ENCODE measurements at regions not wholly inside any gene's neighbourhood (a gene's known extent, or its start where the extent isn't known, plus 50 kb on each side); places are given as distances from the start of the nearest gene placed in this dataset.
"Not testable (repeated sequence)": the region's sequence is repeated elsewhere in the genome, so short reads cannot be mapped to it uniquely, and the experiment has no call there.

DNA sequence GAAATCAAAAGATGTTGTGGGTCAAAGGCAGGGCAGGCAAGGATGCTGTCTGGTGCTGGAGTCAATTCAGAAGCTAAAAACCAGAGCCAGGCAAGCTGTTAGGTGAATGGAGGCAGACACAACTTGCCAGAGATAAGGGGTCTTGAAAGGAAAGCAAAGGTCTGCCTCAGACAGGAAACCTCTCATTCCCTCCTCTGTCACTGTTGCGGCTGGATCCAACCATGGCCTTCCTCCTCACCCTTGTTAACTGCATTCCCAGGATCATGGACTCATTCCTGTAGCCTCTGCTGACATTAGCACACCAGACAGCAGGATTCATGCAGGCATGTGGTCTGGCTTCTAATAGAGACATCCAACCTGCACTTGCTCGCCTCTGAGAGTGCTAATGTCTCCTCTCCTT is 186.7 kb upstream of the HS3ST3A1 start:
- no peak for DNase-seq

DNA sequence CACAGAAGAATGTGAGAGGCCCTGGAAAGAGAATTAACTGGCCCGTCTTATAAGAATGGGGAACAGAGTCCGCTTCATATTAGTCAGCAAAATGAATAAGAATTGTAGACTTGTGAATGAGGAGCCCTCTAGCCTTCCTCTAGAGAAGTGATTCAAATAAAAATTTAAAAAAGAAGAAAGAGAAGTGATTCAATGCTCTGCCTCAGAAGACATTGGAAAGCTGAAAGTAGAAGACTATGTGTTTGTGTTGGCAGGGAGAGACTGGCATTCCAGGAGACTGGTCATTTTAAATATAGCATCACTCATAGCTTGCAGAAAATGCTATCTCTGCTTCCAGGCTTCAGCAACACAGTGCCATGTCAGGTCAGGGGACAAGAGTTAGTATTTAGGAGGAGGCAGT is 190.6 kb upstream of the HS3ST3A1 start:
- DNase-seq, result no peak

DNA sequence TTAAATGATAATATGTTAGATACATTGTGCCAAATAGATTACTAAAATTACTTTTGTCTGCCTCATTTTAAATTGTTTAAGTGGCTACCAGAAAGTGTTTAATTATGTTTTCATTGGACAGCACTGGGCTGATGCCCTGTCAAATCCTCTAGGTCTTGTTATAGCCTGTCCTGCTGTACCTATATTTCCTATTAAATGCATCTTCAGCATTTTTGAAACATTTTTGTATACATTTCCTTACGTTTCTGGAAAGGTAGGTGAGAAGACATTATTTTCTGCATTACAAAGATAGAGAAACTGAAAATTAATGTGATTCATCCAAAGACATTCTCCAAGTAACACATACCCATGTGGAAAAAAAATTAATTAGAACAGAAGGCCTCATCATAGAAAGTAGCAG is 192.2 kb upstream of the HS3ST3A1 start:
- DNase-seq, result no peak

DNA sequence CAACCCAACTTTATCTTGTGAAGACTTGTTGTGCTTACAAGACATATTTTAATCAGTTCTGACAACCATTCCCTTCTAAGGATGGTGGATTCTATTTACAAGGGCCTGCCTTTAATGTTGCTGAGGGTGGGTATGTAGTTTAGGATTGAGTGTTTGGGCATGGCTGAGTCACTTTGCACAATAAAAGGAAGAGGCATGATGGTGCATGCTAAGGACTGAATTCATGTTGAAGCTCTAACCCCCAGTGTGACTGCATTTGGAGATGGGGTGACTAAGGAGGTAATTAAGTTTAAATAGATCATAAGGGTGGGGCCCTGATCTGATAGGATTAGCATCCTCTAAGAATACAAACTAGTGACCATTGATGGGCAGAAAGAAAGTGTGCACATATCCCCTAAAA is 196.1 kb upstream of the HS3ST3A1 start:
- DNase-seq, result no peak

DNA sequence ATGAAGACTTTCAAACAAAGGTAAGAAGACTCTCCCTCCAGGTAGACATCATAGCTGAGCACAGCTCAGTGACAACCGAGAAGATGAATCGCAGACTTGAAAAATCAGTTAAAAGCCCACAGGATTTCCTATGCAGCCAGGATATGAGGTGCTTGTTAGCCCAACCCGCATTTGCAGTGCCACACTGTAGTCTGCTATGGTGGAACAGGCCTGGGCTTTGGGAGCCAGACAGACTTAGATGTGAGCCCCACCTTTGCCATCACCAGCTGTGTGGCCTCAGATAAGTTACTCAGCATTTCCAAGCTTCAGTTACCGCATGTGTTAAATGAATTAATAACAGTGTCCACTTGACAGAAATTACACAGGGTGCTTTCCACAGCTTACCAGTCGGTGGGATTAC is 204.4 kb upstream of the HS3ST3A1 start:
- no peak for DNase-seq

DNA sequence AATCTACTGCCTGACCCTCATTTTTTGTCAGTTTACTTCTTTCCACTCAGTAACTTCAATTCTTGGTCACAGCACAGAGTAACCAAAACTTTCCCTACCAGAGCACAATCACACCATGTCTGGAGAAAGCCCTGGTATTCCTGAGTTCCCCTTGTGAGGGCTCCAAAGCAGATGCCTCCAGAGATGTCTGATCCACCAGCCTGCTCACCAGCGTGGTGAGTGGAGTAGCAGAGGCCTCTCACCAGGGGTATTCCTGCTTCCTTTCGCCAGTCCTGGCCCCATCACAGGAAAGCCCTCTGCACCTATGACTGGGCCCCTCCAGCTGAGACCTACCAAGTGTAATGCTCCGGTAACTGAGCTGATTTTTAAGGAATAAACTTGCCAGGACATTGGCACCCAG is 205.4 kb upstream of the HS3ST3A1 start:
- no peak for DNase-seq

DNA sequence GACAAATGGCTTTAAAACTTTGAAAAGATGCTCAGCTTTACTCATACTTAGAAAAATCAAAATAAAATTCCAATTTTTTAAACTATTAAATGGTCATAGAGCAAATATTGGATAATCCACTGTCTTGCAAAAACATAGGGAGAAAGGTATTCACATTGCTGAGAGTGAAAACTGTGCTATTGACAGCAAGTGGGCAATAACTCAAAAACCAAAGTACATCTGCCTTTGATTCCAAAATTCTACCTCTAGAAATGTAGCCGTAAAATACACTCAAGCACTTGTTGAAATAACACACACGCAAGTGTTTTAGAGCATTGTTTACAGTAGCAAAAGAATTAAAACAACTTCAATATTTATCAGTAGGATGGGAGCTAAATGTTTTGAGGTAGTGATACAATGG is 210.6 kb upstream of the HS3ST3A1 start:
- no peak for DNase-seq

DNA sequence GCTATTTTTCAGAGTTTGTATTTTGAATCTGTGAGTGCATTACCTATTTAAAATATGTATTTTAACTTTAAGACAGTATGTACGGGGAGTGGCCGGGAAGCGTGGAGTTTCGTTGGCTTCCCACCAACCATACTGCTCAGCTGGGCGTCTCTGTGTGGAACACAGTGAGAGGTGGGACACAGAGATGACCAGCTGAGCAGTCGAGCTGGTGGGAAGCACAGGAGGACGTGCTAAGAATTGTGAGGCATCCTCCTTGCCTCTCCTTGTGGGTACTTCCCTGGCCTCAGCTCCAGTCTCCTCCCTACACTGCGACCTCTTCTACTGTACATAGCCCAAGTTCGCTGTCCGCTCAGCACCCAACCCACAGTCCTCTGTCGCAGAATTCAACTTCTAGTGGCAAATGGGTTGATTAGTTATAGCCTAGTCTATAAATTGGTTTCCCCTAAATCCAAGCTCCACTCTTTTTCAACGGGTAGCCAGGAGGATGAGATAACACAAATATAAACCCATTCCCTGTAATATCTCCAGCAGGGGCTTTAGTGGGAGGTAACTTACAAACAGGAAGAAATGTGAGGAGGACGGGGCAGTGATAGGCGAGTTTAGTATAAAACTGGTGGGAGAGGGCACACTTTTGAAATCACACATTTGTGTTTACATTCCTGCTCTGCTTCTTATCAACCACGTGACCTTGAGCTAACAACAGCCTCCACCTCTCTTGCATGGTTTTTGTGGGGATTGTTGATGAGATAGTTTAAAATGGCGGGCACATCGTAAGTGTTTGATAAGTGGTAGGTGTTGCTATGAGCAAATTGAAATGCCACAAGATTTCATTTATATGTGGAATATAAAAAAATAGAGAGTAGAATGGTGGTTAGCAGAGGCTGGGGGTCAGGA is 211.9 kb upstream of the HS3ST3A1 start:
- no peak for DNase-seq

DNA sequence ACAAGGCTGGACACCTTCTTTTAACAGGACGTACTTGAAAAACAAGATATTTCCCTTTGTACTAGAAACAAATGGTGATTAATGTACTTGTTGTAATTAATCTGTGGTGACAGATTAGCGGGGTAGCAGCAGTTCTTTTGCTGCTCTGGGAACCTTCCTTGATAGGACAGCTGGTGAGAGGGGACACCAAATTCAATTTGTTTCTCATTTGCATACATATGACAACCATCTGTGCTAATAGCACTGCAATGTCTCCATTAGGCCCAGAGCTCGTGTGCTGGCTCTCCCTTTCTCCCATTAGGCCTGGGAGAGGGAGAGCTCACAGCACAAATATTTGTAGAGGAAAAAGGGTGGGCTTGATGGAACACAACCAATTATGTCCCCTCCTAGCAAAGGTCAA is 221.0 kb upstream of the HS3ST3A1 start:
- no peak for DNase-seq

DNA sequence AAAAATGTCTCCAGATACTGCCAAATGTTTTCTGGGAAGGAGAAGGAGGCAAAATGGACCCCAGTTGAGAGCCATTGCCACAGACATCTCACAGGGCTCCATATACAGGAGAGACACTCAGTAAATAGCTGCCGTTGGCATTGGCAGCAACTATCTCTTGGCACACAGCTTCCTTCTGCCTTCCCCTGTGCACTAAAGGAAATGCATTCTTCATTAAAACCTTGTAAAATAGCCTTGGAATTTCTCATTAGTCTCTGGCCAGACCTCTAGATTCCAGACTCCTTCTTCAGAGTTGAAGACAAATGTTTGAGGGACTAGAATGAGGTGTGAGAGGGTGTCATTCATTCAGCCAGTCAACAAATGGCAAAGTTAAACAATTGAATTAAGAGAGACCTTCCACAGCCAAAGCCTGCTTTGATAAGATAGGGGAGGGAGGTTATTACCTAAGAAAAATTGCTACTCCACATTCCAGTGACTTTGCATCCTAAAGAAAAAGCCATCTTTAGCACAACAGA is 223.9 kb upstream of the HS3ST3A1 start:
- no peak for DNase-seq

DNA sequence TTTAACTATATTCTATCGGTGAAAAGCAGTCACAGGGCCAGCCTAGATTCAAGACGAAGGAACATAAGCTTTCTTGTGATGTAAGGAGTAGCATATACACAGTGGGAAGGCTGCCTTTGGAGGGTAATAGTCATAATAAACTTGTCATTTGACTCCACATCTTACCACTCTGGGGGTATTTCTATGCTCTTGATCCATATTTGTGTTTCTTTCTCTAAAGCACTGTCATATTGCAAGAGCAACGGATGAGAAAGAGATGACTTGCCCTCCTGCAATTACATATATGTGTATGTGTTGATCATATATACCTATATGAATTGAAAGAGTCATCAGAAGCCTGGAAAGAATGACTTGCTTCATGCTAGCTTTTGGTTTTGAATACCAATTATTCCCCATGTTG is 225.4 kb upstream of the HS3ST3A1 start:
- no peak for DNase-seq

DNA sequence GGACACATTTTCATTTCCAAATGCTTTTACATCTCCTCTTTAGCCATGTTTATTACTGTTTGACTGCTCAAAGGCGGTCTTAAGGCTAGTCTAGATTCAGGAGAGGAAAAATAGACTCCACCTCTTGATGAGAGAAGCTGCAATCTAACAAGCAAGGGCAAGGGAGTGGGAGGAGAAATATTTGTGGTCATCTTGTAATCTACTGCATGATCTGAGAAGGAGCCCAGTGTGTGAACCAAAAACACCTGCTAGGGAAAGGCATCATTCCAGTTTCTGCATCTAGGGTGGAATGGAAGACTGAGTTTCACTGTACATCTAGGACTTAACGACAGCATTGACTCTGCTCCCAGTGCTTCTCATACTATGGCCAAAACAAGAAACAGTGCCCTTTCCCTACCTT is 232.2 kb upstream of the HS3ST3A1 start:
- DNase-seq, result no peak

DNA sequence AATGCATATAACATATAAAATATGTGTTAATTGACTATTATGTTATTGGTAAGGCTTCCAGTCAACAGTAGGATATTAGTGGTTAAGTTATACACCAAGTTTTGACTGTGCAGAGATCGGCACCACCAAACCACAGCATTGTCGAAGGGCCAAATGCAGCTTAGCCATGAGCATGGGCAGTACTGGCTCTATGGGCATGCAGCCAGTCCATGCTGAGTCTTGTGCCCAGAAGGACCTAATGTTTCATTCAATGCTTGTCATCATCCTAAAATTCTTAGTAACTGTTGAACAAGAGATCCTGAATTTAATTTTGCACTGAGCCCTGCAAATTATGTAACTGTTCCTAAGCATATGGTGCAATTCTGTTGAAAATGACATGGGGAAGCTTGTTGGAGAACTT is 233.4 kb upstream of the HS3ST3A1 start:
- DNase-seq, result no peak

DNA sequence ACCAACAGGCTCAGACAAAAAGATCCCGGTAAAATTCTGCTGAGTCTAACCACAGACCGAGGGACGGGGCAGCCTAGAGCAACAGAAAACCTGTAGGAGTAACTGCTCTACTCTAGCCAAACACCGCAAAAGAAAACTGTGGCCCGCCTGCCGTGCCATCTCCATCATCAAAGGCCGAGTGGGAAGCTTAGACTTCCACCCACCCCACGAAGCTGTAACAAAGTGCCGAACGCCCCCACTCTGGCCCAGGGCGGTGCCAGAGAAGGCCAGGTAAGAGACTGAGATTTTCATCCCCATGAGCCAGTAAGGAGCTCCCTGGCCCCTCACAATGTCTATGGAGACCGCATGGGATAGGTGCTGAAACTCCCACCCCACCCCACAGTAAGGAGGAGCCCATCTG is 231.9 kb upstream of the COX10 start:
- no peak for DNase-seq

DNA sequence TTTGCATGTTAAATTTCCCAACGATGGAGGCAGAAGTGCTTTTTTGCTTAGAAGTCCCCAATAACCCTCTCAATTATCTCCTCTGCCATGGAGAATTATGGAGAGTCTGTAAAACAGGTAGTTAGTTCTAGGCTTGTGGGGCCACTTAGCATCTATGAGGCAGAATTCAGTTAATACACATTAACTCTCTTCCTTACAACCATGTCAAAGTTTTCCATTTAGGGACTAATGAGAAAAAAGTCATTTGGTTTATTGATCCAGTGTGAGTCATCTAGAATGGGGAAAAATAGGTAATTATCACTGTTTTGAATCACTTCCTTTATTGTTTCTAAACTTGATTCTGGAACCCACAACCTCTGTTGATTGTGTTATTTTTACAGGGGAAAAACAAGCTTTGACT is 229.1 kb upstream of the COX10 start:
- DNase-seq, result no peak

DNA sequence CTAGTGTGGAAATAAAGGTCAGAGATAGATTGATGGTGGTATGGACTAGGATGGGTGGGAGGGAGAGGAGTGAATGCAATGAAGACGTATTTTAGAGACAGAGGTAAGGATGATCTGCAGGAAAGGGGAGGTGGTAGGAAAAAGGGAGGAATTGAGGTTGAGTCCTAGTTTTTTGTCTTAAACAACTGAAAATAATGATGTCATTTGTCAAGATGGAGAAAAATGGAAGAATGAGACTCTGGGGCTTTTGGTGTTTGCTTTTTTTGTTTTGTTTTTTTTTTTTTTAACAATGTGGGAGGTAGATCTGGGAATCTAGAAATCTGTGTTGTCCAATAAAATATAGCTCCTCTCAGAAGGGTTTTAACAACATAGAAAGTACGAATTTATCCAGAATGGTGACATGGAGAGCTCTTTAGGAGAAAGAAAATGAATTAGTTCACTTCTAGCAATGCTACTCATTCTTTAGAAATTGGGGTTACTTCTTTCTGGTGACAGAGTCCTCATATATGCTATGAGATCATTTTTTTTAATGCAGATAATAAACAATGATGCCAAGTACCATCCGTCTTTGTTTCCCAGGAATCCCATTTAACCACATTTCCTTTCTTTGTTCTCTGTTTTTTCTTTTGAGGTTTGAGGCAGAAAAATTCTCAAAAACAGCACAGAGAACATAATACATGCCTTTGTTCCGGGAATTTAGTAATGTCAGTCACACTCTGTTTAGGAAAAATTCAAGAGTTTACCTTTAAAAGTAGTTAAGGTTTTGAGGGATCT is 225.3 kb upstream of the COX10 start:
- no peak for DNase-seq

DNA sequence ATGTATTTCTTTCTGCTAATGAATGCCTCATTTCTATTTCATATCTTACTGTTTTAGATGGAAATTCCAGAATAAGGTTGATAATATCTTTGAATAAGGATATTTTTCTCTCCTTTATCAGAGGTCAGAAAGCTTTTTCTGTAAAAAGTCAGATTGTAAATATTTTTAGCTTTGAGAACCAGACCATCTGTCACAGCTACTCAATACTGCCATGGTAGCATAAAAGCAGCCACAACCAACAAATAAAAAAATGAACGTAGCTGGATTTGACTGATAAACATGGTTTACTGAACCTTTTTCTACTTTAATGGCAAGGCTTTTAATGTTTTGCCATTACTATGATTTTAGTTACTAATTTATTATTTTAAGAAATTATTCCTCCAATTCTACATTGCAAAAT is 217.4 kb upstream of the COX10 start:
- no peak for DNase-seq

DNA sequence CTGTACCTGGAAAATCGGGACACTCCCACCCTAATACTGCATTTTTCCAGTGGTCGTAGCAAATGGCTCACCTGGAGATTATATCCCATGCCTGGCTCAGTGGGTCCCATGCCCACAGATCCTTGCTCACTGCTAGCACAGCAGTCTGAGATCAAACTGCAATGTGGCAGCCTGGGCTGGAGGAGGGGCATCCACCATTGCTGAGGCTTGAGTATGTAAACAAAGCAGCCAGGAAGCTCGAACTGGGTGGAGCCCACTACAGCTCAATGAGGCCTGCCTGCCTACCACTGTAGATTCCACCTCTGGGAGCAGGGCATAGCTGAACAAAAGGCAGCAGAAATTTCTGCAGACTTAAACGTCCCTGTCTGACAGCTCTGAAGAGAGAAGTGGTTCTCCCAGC is 213.6 kb upstream of the COX10 start:
- not testable (repeated sequence) for DNase-seq

DNA sequence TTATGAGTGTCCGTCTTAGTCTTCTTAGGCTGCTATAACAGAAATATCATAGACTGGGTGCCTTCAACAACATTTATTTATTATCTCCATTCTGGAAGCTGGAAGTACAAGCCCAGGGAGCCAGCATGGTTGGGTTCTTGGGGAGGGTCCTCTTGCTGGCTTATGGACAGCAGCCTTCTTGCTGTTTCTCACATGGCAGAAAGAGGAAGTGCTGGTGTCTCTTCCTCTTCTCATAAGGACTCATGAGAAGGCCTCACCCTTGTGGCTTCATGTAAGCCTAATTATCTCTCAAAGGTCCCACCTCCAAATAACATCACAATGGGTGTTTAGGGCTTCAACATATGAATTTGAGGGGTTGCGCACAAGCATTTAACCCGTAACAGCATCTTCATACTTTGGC is 207.0 kb upstream of the COX10 start:
- DNase-seq, result no peak

DNA sequence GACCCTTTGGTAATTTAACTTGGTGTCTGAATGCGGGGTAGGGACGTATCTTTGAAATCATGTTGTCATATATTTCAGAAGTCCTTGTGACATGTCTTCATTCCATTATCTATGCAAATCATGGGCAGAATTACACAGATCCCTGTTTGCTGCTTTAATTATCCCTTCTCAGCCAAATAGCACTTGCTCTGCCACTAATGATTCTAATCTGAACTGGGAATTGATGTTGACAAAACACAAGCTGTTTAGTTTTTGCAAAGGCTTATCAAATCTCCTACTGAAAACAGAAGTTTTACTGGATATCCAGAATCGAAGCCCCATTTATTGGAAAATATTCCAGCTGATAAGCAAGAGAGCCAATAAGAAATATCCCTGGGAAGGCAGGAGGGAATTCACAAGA is 205.9 kb upstream of the COX10 start:
- DNase-seq, result no peak

DNA sequence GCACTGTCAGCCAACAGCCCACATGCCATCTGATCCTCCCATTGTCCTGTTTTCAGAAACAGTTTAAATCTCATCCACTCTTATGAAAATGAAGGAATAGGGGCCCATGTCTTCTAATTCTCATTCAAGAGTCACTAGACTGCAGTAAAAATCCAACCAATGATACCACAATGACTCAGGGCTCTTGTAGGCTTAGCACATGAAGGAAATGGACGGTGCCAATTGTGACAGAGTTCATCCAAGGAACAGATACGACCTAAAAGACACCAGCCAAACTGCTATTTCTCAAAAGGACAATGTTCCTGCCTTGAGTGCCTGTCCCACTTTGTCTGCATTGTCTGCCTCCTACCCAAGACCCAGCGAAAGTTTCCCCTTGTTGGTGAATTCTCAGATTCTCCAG is 204.8 kb upstream of the COX10 start:
- DNase-seq, result no peak

DNA sequence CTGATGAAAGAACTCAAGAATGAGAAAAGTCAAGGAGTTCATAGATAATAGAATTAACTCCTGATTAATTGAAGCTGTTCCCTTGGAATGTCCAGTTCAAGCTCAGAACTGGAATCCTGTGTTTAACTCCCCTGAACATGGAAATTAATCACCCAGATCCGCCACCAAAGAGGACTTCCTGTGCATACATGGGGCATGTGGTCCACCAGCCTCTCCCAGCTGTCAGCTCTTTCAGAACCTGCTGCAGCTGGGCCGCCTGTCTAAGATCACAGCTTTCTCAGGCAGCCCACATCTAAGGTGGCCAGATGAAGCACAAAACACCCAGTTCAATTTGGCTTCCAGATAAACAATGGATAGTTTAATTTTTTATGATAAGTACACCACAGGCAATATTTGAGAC is 203.7 kb upstream of the COX10 start:
- no peak for DNase-seq

DNA sequence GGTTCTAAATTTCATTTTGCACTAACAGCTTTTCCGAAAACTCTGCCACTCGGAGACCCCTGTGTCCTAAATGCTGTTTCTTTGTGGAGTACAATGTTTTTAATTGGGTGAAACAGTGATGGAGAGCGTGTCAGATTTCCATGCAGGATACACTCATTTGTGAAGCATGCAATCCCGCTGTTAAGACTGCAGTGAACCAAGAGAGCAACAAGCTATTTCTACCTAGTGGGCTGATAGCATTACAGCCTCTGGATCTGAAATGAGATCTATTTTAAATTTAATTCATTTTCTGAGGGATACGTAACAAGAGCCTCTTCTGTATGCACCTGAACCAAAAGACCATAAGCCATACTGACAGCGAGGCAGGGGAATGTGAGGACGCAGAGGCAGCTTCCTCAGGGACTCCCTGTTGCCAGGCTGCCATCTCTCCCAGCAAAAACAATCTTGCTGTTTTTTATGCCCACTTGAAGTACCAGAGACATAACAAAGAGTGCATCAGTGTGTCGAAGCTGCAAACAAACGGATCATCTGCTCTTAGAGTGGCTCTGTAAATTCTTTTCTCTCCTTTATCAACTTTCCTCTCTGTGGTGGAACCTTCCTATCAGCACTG is 199.9 kb upstream of the COX10 start:
- DNase-seq, result no peak

DNA sequence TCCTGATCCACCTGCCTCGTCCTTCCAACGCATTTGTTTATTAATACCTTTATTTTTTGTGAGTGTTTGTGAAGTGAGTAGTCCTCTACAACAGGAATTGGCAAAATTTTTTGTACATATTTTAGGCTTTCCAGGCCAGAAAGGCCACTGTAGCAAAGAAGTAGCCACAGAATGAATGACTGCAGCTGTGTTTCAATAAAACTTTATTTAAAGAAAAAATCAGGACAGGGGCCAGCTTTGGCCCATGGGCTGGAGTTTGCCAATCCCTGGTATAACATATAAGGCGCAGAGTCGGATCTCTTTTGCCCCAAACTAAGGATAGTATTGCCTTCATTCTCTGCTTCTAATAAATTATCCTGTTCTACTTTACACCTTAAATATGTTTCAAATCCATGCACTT is 198.0 kb upstream of the COX10 start:
- no peak for DNase-seq
